ENCODE measurements at regions not wholly inside any gene's neighbourhood (a gene's known extent, or its start where the extent isn't known, plus 50 kb on each side); places are given as distances from the start of the nearest gene placed in this dataset.

GRCh38 chr22:44372611-44373010 is 59.9 kb upstream of the SHISAL1 start:
- H3K79me2 ChIP-seq (ENCODE audit: control insufficient read depth, insufficient read depth, low read length) = no peaks in the 10 kb centered on the region
- no peak overlapping the region for H3K9ac ChIP-seq (ENCODE audit: control insufficient read depth, extremely low read depth, insufficient read depth, low read length)
- DNase-seq (ENCODE audit: low read depth, low spot score) = no peak
- H3K9me1 ChIP-seq (ENCODE audit: control insufficient read depth, extremely low read depth, insufficient read depth, low read length) = no peaks in the 10 kb centered on the region
- no peak overlapping the region for H2AFZ ChIP-seq (ENCODE audit: control insufficient read depth, low read length)
- no peaks in the 10 kb centered on the region for H4K20me1 ChIP-seq (ENCODE audit: control insufficient read depth, extremely low read depth, insufficient read depth, low read length)
- TF ChIP-seq EZH2 (IDR thresholded peaks at IDR 0.05; ENCODE audit: low read length) (no peak), CTCF (optimal IDR thresholded peaks at IDR 0.05 in 1 of 3, IDR thresholded peaks at IDR 0.05 in 1 of 3, conservative IDR thresholded peaks at IDR 0.05 in 1 of 3; ENCODE audit: extremely low read depth in 1 of 3, insufficient read depth in 2 of 3, low read length in 3 of 3) (no peak)
- peaks cover 3% of the 10 kb centered on the region for H3K9me3 ChIP-seq (ENCODE audit: control insufficient read depth, low read depth, low read length)
- H3K27ac ChIP-seq (ENCODE audit: control insufficient read depth, insufficient read depth, low read length) = no peak overlapping the region
- no peaks in the 10 kb centered on the region for H3K36me3 ChIP-seq (ENCODE audit: control insufficient read depth in 2 of 2, extremely low read depth in 1 of 2, insufficient read depth in 2 of 2, low read length in 2 of 2)
- dilution Hi-C loops (cut with MboI; ENCODE audit: extremely low pct_ligation_motif_present, low sequenced_read_pairs) = no loop called here
- H3K27me3 ChIP-seq (ENCODE audit: control insufficient read depth, extremely low read depth, insufficient read depth, low read length) = peaks cover 9% of the 10 kb centered on the region
- FAIRE-seq = no peak
- H3K4me2 ChIP-seq (ENCODE audit: control insufficient read depth, extremely low read depth, insufficient read depth, low read depth, low read length) = no peak overlapping the region
- no peaks in the 10 kb centered on the region for H3K4me1 ChIP-seq (ENCODE audit: control insufficient read depth, extremely low read depth, insufficient read depth, low read length)
- no peak overlapping the region for H3K4me3 ChIP-seq (ENCODE audit: control insufficient read depth in 2 of 3, extremely low read depth in 1 of 3, insufficient read depth in 2 of 3, low read depth in 1 of 3, low read length in 3 of 3)

GRCh38 chr22:44371741-44372525 is 59.2 kb upstream of the SHISAL1 start:
- TF ChIP-seq CTCF (optimal IDR thresholded peaks at IDR 0.05 in 1 of 3, IDR thresholded peaks at IDR 0.05 in 1 of 3, conservative IDR thresholded peaks at IDR 0.05 in 1 of 3; ENCODE audit: extremely low read depth in 1 of 3, insufficient read depth in 2 of 3, low read length in 3 of 3) (no peak), EZH2 (IDR thresholded peaks at IDR 0.05; ENCODE audit: low read length) (no peak)
- DNase-seq (ENCODE audit: low read depth, low spot score) = no peak
- Histone ChIP-seq H3K27ac (ENCODE audit: control insufficient read depth, insufficient read depth, low read length) (no peak overlapping the region), H2AFZ (ENCODE audit: control insufficient read depth, low read length) (no peak overlapping the region), H3K4me2 (ENCODE audit: control insufficient read depth, extremely low read depth, insufficient read depth, low read depth, low read length) (no peak overlapping the region), H3K27me3 (ENCODE audit: control insufficient read depth, extremely low read depth, insufficient read depth, low read length) (peaks cover 9% of the 10 kb centered on the region), H3K4me3 (ENCODE audit: control insufficient read depth in 2 of 3, extremely low read depth in 1 of 3, insufficient read depth in 2 of 3, low read depth in 1 of 3, low read length in 3 of 3) (no peak overlapping the region), H3K36me3 (ENCODE audit: control insufficient read depth in 2 of 2, extremely low read depth in 1 of 2, insufficient read depth in 2 of 2, low read length in 2 of 2) (no peaks in the 10 kb centered on the region), H3K4me1 (ENCODE audit: control insufficient read depth, extremely low read depth, insufficient read depth, low read length) (no peaks in the 10 kb centered on the region), H3K9ac (ENCODE audit: control insufficient read depth, extremely low read depth, insufficient read depth, low read length) (no peak overlapping the region), H3K9me1 (ENCODE audit: control insufficient read depth, extremely low read depth, insufficient read depth, low read length) (no peaks in the 10 kb centered on the region), H4K20me1 (ENCODE audit: control insufficient read depth, extremely low read depth, insufficient read depth, low read length) (no peaks in the 10 kb centered on the region), H3K79me2 (ENCODE audit: control insufficient read depth, insufficient read depth, low read length) (no peaks in the 10 kb centered on the region), H3K9me3 (ENCODE audit: control insufficient read depth, low read depth, low read length) (peaks cover 3% of the 10 kb centered on the region)
- dilution Hi-C loops (cut with MboI; ENCODE audit: extremely low pct_ligation_motif_present, low sequenced_read_pairs) = no loop called here
- no peak for FAIRE-seq
